DOHH2 (cell line): ENCODE measurements at regions not wholly inside any gene's neighbourhood (a gene's known extent, or its start where the extent isn't known, plus 50 kb on each side); places are given as distances from the start of the nearest gene placed in this dataset.
"Not testable (repeated sequence)": the region's sequence is repeated elsewhere in the genome, so short reads cannot be mapped to it uniquely, and the experiment has no call there.

ENCODE experiments used
- H3F3A ChIP-seq: fragments of 200-600 bp; sonication (generic), shearing (Covaris generic); 2 replicates; pipeline ENCODE4 v1.6.0; 2016; ENCODE audit warnings: antibody characterized with exemption, mild to moderate bottlenecking; ENCODE audit not compliant: control insufficient read depth, insufficient read depth
- H3K27ac ChIP-seq: fragments of 200-600 bp; sonication (generic); 2 replicates; pipeline ENCODE4 v1.5.1; 2014; ENCODE audit warnings: low read depth, mild to moderate bottlenecking, low read length, moderate library complexity
- H3K27me3 ChIP-seq: fragments of 200-600 bp; sonication (generic); 2 replicates; pipeline ENCODE4 v1.6.1; 2014; ENCODE audit warnings: mild to moderate bottlenecking, low read length, mixed read lengths; ENCODE audit not compliant: control insufficient read depth
- H3K36me3 ChIP-seq: fragments of 200-600 bp; sonication (generic); 2 replicates; pipeline ENCODE4 v1.6.1; 2014; ENCODE audit warnings: mild to moderate bottlenecking, low read length, moderate library complexity, mixed read lengths; ENCODE audit not compliant: control insufficient read depth
- H3K4me1 ChIP-seq: fragments of 200-600 bp; sonication (generic); 2 replicates; pipeline ENCODE4 v1.6.1; 2014; ENCODE audit warnings: mild to moderate bottlenecking, low read length, mixed read lengths; ENCODE audit not compliant: control insufficient read depth
- H3K4me2 ChIP-seq: fragments of 200-600 bp; sonication (generic); 2 replicates; pipeline ENCODE4 v1.6.0; 2014; ENCODE audit warnings: mild to moderate bottlenecking, low read length, moderate library complexity
- H3K4me3 ChIP-seq: fragments of 200-600 bp; sonication (generic); 2 replicates; pipeline ENCODE4 v1.5.1; 2014; ENCODE audit warnings: mild to moderate bottlenecking, low read length, mixed read lengths
- H3K79me2 ChIP-seq: fragments of 200-600 bp; sonication (generic); 2 replicates; pipeline ENCODE4 v1.6.1; 2014; ENCODE audit warnings: mild to moderate bottlenecking, low read length, mixed read lengths; ENCODE audit not compliant: control insufficient read depth
- H3K9me2 ChIP-seq: fragments of 200-600 bp; sonication (generic); replicated peaks from 2 replicates; pipeline ENCODE4 v1.6.1; 2014; ENCODE audit warnings: mild to moderate bottlenecking, low read length, mixed read lengths; ENCODE audit not compliant: control insufficient read depth
- H3K9me3 ChIP-seq: fragments of 200-600 bp; sonication (generic); 2 replicates; pipeline ENCODE4 v1.6.1; 2014; ENCODE audit warnings: antibody characterized with exemption, low read length, mixed read lengths; ENCODE audit not compliant: control insufficient read depth, insufficient read depth
- H4K20me1 ChIP-seq: fragments of 200-600 bp; sonication (generic); 2 replicates; pipeline ENCODE4 v1.6.0; 2014; ENCODE audit warnings: low read depth, mild to moderate bottlenecking, antibody characterized with exemption, low read length, moderate library complexity; ENCODE audit not compliant: control insufficient read depth, insufficient read depth
- CTCF ChIP-seq: fragments of 200-600 bp; sonication (generic); IDR thresholded peaks from one replicate; pipeline ENCODE4 v1.5.1; 2014; ENCODE audit warnings: antibody characterized with exemption, mild to moderate bottlenecking, low read depth, low read length; ENCODE audit not compliant: poor library complexity, severe bottlenecking
- EZH2phosphoT487 ChIP-seq: fragments of 200-600 bp; sonication (generic); IDR thresholded peaks from 2 replicates; pipeline ENCODE4 v1.6.1; 2017; ENCODE audit warnings: borderline replicate concordance, mild to moderate bottlenecking, antibody characterized with exemption, low read length, moderate library complexity, mixed read lengths

- no peak overlapping the region for H3K27ac ChIP-seq
- H3F3A ChIP-seq, result no peaks in the 10 kb centered on the region
- TF ChIP-seq EZH2phosphoT487 (no peak), CTCF (no peak)
- no peaks in the 10 kb centered on the region for H3K4me1 ChIP-seq
- no peaks in the 10 kb centered on the region for H3K9me2 ChIP-seq
- no peaks in the 10 kb centered on the region for H4K20me1 ChIP-seq
- H3K27me3 ChIP-seq, result no peaks in the 10 kb centered on the region
- no peak overlapping the region for H3K4me2 ChIP-seq
- no peaks in the 10 kb centered on the region for H3K79me2 ChIP-seq
- no peaks in the 10 kb centered on the region for H3K9me3 ChIP-seq
- no peak overlapping the region for H3K4me3 ChIP-seq
- no peaks in the 10 kb centered on the region for H3K36me3 ChIP-seq
These were observed 403.0 kb downstream of the HINT1 start for GRCh38 chr5:130762031-130762430.

DNA sequence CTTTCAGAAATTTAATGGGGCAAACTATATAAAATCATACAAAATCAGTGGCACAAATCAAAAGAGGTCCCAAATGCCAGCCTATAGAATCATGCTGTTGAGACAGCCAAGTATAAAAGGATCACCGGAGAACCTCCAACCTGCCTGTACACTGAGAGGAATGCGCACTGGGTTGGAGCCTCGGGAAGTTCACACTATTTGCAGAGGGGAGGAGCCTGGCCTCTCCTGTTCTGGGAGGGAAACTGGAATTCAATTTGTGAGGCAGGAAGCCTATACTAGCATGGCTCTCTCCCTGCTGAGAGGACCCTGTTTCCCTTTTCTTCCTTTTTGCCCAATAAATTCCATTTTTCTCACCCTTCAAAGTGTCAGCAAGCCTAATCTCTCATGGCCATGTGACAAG lies 406.0 kb downstream of the HINT1 start:
- no peak for TF ChIP-seq EZH2phosphoT487
- no peak for TF ChIP-seq CTCF
- Histone ChIP-seq H3K36me3 (no peaks in the 10 kb centered on the region), H4K20me1 (no peaks in the 10 kb centered on the region), H3K27ac (no peak overlapping the region), H3K9me2 (no peaks in the 10 kb centered on the region), H3K4me1 (no peaks in the 10 kb centered on the region), H3K27me3 (no peaks in the 10 kb centered on the region), H3K4me3 (no peak overlapping the region), H3F3A (no peaks in the 10 kb centered on the region), H3K79me2 (no peaks in the 10 kb centered on the region), H3K4me2 (no peak overlapping the region), H3K9me3 (no peaks in the 10 kb centered on the region)

GRCh38 chr5:130747556-130747955 lies 417.5 kb downstream of the HINT1 start:
- Histone ChIP-seq H3K27ac (no peak overlapping the region), H4K20me1 (no peaks in the 10 kb centered on the region), H3K4me3 (no peak overlapping the region), H3K27me3 (no peaks in the 10 kb centered on the region), H3K4me1 (no peaks in the 10 kb centered on the region), H3K4me2 (no peak overlapping the region), H3K79me2 (no peaks in the 10 kb centered on the region), H3K9me3 (no peaks in the 10 kb centered on the region), H3F3A (no peaks in the 10 kb centered on the region), H3K36me3 (no peaks in the 10 kb centered on the region), H3K9me2 (no peaks in the 10 kb centered on the region)
- TF ChIP-seq CTCF (no peak), EZH2phosphoT487 (no peak)

DNA sequence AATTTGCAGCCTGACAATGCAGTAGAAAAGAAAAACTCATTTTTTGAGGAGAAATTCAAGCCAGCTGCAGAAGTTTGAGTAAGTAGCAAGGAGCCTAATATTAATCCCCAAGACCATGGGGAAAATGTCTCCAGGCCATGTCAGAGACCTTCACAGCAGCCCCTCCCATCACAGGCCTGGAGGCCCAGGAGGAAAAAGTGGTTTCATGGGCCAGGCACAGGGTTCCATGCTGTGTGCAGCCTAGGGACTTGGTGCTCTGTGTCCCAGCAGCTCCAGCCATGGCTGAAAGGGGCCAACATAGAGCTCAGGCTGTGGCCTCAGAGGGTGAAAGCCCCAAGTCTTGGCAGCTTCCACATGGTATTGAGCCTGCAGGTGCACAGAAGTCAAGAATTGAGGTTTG lies 418.4 kb downstream of the HINT1 start:
- not testable (repeated sequence) for H3K79me2 ChIP-seq, H3K4me1 ChIP-seq, H3K9me3 ChIP-seq, H3K4me2 ChIP-seq, H4K20me1 ChIP-seq, H3F3A ChIP-seq, H3K27ac ChIP-seq, H3K9me2 ChIP-seq, H3K4me3 ChIP-seq, H3K27me3 ChIP-seq, H3K36me3 ChIP-seq
